PFSK-1 (cell line): ENCODE measurements at regions not wholly inside any gene's neighbourhood (a gene's known extent, or its start where the extent isn't known, plus 50 kb on each side); places are given as distances from the start of the nearest gene placed in this dataset.

Experiments
- FOXP2 ChIP-seq: optimal IDR thresholded peaks from 2 replicates; pipeline ENCODE3; 2011; ENCODE audit warnings: borderline replicate concordance, control low read depth, inconsistent platforms; ENCODE audit not compliant: insufficient read depth; ENCODE audit errors: extremely low read length, extremely low read depth
- POLR2AphosphoS5 ChIP-seq: IDR thresholded peaks from 2 replicates; pipeline ENCODE4 v1.6.1; 2012; ENCODE audit warnings: low read depth, mild to moderate bottlenecking, control low read depth, low read length, moderate library complexity
- REST ChIP-seq, 2 experiments: IDR thresholded peaks; 2 replicates each; pipeline versions ENCODE4 v1.6.1 to v1.8.0; 2011 to 2012; ENCODE audit warnings: low read depth in 2 of 2, low read length in 2 of 2, control low read depth in 1 of 2, inconsistent platforms in 1 of 2, mild to moderate bottlenecking in 1 of 2, moderate library complexity in 1 of 2; ENCODE audit not compliant: insufficient read depth in 1 of 2
- SIN3A ChIP-seq: IDR thresholded peaks from 2 replicates; pipeline ENCODE4 v1.6.1; 2012; ENCODE audit warnings: mild to moderate bottlenecking, low read length, moderate library complexity, borderline replicate concordance; ENCODE audit not compliant: insufficient read depth
- TAF1 ChIP-seq: IDR thresholded peaks from 2 replicates; pipeline ENCODE4 v1.6.1; 2012; ENCODE audit warnings: low read length, control low read depth, borderline replicate concordance; ENCODE audit not compliant: insufficient read depth

- TF ChIP-seq TAF1 (no peak), REST (IDR thresholded peaks at IDR 0.05; ENCODE audit: insufficient read depth in 1 of 2, low read depth in 2 of 2, low read length in 2 of 2) (no peak), SIN3A (no peak), FOXP2 (no peak), POLR2AphosphoS5 (no peak)
Observed at GRCh38 chr20:48407710-48408109, 420.1 kb downstream of the PREX1 start.

GRCh38 chr20:48406912-48407340 is 420.9 kb downstream of the PREX1 start:
- TF ChIP-seq TAF1 (no peak), REST (IDR thresholded peaks at IDR 0.05; ENCODE audit: insufficient read depth in 1 of 2, low read depth in 2 of 2, low read length in 2 of 2) (no peak), POLR2AphosphoS5 (no peak), FOXP2 (no peak), SIN3A (no peak)

- no peak for TF ChIP-seq SIN3A
- no peak for TF ChIP-seq POLR2AphosphoS5
- no peak for TF ChIP-seq FOXP2
- TF ChIP-seq TAF1 = no peak
- TF ChIP-seq REST (IDR thresholded peaks at IDR 0.05; ENCODE audit: insufficient read depth in 1 of 2, low read depth in 2 of 2, low read length in 2 of 2) = no peak
Observed at GRCh38 chr20:48406498-48406897, 421.3 kb downstream of the PREX1 start.

GRCh38 chr20:48405909-48406308 is 421.9 kb downstream of the PREX1 start:
- TF ChIP-seq FOXP2 (no peak), REST (IDR thresholded peaks at IDR 0.05; ENCODE audit: insufficient read depth in 1 of 2, low read depth in 2 of 2, low read length in 2 of 2) (no peak), POLR2AphosphoS5 (no peak), SIN3A (no peak), TAF1 (no peak)

GRCh38 chr20:48404598-48404997 is 423.2 kb downstream of the PREX1 start:
- TF ChIP-seq TAF1 = no peak
- TF ChIP-seq POLR2AphosphoS5 = no peak
- TF ChIP-seq SIN3A = no peak
- TF ChIP-seq FOXP2 = no peak
